K562 (cell line): ENCODE measurements at regions not wholly inside any gene's neighbourhood (a gene's known extent, or its start where the extent isn't known, plus 50 kb on each side); places are given as distances from the start of the nearest gene placed in this dataset.
A peak's percentile ranks its signal among the peaks of the same experiment; 100 is the strongest.

Experiments
- ATAC-seq: fragments of 200-7000 bp; cut with Tn5 transposase; 3 replicates; pipeline ENCODE4 v1.9.1; 2020; ENCODE audit warnings: moderate library complexity
- BruUV-seq: library from RNA; stranded (reverse); fragments of 400-500 nt; replicated peaks from 2 replicates; lab custom pipeline; 2021; lab: Mats Ljungman, UMichigan
- CTCF ChIA-PET: fragments of 300-600 bp; formaldehyde crosslinking; extraction: SDS; loops from one replicate; lab custom pipeline; 2021; ENCODE audit warnings: low intra/inter-chr PET ratio; lab: Yijun Ruan, JAX
- POLR2A ChIA-PET: fragments of 300-600, 350-650 bp; sonication (Branson Sonifier 250); formaldehyde crosslinking; extraction: SDS; loops from one replicate; lab custom pipeline; 2021; ENCODE audit warnings: antibody characterized with exemption, inconsistent platforms; lab: Yijun Ruan, JAX
- DNase-seq, 4 experiments: peaks; one replicate each; pipeline versions ENCODE4 v3.0.0 to v3.0.0-alpha.2; 2011 to 2018; ENCODE audit warnings: low spot score in 3 of 4, mixed read lengths in 3 of 4; ENCODE audit errors: extremely low read depth in 1 of 4
- FAIRE-seq: peaks from 2 replicates; lab custom pipeline; 2011; peaks lifted over from hg19 to GRCh38; lab: Jason Lieb, UNC
- H2AFZ ChIP-seq: 2 replicates; pipeline ENCODE4 v1.6.0; 2011; ENCODE audit warnings: low read depth, low read length, control low read depth, inconsistent platforms
- H3K27ac ChIP-seq: fragments of 200-600 bp; 3 replicates; pipeline ENCODE4 v1.8.0; 2011; ENCODE audit warnings: low read depth, mild to moderate bottlenecking, control low read depth, inconsistent platforms, low read length, moderate library complexity, mixed read lengths; ENCODE audit errors: extremely low read depth
- H3K27me3 ChIP-seq, 2 experiments: fragments of 300-600 bp in 1 of 2; 2 replicates in 1 of 2; 3 replicates in 1 of 2; pipeline versions ENCODE4 v1.6.0 to v1.8.0; 2011; ENCODE audit warnings: inconsistent platforms in 2 of 2, low read length in 2 of 2, mild to moderate bottlenecking in 1 of 2, mixed read lengths in 1 of 2, moderate library complexity in 1 of 2; ENCODE audit not compliant: control insufficient read depth in 2 of 2, insufficient read depth in 2 of 2
- H3K36me3 ChIP-seq: fragments of 300-600 bp; 3 replicates; pipeline ENCODE4 v1.8.0; 2011; ENCODE audit warnings: mild to moderate bottlenecking, low read length, inconsistent platforms; ENCODE audit not compliant: control insufficient read depth, insufficient read depth
- H3K4me1 ChIP-seq, 2 experiments: fragments of 200-600 bp in 1 of 2; replicated peaks in 1 of 2; 2 replicates in 1 of 2; 3 replicates in 1 of 2; pipeline versions ENCODE4 v1.5.1 to v1.8.0; 2011; ENCODE audit warnings: inconsistent platforms in 2 of 2, low read length in 2 of 2, mild to moderate bottlenecking in 1 of 2, mixed read lengths in 1 of 2, moderate library complexity in 1 of 2; ENCODE audit not compliant: control insufficient read depth in 2 of 2, insufficient read depth in 2 of 2
- H3K4me2 ChIP-seq: 2 replicates; pipeline ENCODE4 v1.6.1; 2011; ENCODE audit warnings: low read length, control low read depth, inconsistent platforms, mixed read lengths; ENCODE audit not compliant: insufficient read depth
- H3K4me3 ChIP-seq: fragments of 200-600 bp; sonication (generic), shearing (Covaris generic); 2 replicates; pipeline ENCODE4 v1.5.1; 2016; ENCODE audit warnings: control low read depth, inconsistent platforms
- H3K79me2 ChIP-seq: fragments of 200-600 bp; 3 replicates; pipeline ENCODE4 v1.8.0; 2011; ENCODE audit warnings: low read length, inconsistent platforms; ENCODE audit not compliant: control insufficient read depth, insufficient read depth
- H3K9ac ChIP-seq, 2 experiments: 2 replicates each; pipeline versions ENCODE4 v1.6.0 to v1.6.1; 2011; ENCODE audit warnings: low read depth in 2 of 2, low read length in 2 of 2, control low read depth in 1 of 2, inconsistent platforms in 1 of 2, mild to moderate bottlenecking in 1 of 2, mixed read lengths in 1 of 2; ENCODE audit not compliant: insufficient read depth in 1 of 2
- H3K9me1 ChIP-seq: one replicate; pipeline ENCODE4 v1.6.0; 2011; ENCODE audit warnings: inconsistent platforms, mild to moderate bottlenecking, low read length, moderate library complexity; ENCODE audit not compliant: control insufficient read depth, insufficient read depth
- H3K9me3 ChIP-seq: replicated peaks from 2 replicates; pipeline ENCODE4 v1.5.1; 2011; ENCODE audit warnings: low read depth, low read length, inconsistent platforms; ENCODE audit not compliant: control insufficient read depth, insufficient read depth
- H4K20me1 ChIP-seq: replicated peaks from 2 replicates; pipeline ENCODE4 v1.6.1; 2011; ENCODE audit warnings: low read length, inconsistent platforms, mixed read lengths; ENCODE audit not compliant: control insufficient read depth, insufficient read depth
- C11orf30 ChIP-seq: fragments of 450-650 bp; IDR thresholded peaks from 2 replicates; pipeline ENCODE4 v1.6.1; 2016; ENCODE audit warnings: low read depth, mild to moderate bottlenecking
- ZNF316 ChIP-seq: fragments of 450-650 bp; IDR thresholded peaks from 2 replicates; pipeline ENCODE4 v1.6.1; 2016
- in situ Hi-C: fragments of 300-500 bp; cut with MboI; formaldehyde crosslinking; loops from 4 replicates; pipeline ENCODE4 v1.15.0; 2018; ENCODE audit warnings: inconsistent platforms, mixed read lengths
- intact Hi-C: fragments of 100-400 bp; cut with micrococcal nuclease; formaldehyde crosslinking; loops from 2 replicates; pipeline ENCODE4 v1.14.2; 2022
- TF ChIP-seq, protein P1 (sequence below): fragments of 250-450 bp; sonication (Bioruptor Pico); IDR thresholded peaks from 2 replicates; pipeline ENCODE4 v1.5.0; 2021; ENCODE audit warnings: mild to moderate bottlenecking, borderline replicate concordance

DNA sequence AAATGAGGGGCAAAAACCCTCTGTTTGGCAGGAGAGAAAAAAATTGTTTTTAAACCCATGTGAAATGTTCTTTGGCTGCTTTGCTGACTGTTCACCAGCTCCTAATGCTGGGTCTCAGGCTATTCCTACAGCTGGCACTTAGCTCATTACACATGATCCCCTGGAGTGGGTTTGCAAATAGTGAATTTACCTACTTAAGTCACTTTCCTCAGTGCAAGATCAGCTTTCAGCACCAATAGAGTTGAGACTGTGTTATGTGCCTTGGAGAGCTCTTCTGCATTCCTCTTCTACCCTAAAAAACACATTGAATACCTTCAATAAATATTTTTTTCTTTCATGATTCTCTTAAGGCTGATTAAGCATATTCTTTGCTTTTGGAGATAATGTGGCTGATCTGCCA lies 58.4 kb upstream of the PRDM1 start:
- ChIA-PET POLR2A (interaction anchor here (0.7 kb wide), 1 partner anchor 10 kb away, joined by 3 read pairs; no protein-coding TSS in a partner anchor), CTCF (no interaction called here)
- Histone ChIP-seq H3K9ac (no peak overlapping the region), H3K79me2 (no peaks in the 10 kb centered on the region), H3K9me3 (no peaks in the 10 kb centered on the region; the same call in 1 of the 2 replicates), H4K20me1 (no peaks in the 10 kb centered on the region), H2AFZ (no peak overlapping the region), H3K27me3 (peaks cover 15 to 18% of the 10 kb centered on the region in 2 experiments; a peak in 4 of 5 replicates), H3K9me1 (no peaks in the 10 kb centered on the region), H3K4me1 (no peaks in the 10 kb centered on the region), H3K27ac (no peak overlapping the region), H3K36me3 (no peaks in the 10 kb centered on the region), H3K4me2 (no peak overlapping the region), H3K4me3 (no peak overlapping the region)
- intact Hi-C loops (no loop called here), in situ Hi-C loops (no loop called here)
- TF ChIP-seq ZNF316 (peak; percentile 30; the same call in 1 of the 2 replicates), C11orf30 (peak; percentile 23; the same call in 1 of the 2 replicates)
- TF ChIP-seq, protein P1, sequence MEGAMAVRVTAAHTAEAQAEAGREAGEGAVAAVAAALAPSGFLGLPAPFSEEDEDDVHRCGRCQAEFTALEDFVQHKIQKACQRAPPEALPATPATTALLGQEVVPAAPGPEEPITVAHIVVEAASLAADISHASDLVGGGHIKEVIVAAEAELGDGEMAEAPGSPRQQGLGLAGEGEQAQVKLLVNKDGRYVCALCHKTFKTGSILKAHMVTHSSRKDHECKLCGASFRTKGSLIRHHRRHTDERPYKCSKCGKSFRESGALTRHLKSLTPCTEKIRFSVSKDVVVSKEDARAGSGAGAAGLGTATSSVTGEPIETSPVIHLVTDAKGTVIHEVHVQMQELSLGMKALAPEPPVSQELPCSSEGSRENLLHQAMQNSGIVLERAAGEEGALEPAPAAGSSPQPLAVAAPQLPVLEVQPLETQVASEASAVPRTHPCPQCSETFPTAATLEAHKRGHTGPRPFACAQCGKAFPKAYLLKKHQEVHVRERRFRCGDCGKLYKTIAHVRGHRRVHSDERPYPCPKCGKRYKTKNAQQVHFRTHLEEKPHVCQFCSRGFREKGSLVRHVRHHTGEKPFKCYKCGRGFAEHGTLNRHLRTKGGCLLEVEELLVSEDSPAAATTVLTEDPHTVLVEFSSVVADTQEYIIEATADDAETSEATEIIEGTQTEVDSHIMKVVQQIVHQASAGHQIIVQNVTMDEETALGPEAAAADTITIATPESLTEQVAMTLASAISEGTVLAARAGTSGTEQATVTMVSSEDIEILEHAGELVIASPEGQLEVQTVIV (CRISPR knock-in tag) = no peak
- no peak for FAIRE-seq
- BruUV-seq = no TSS peak
- no peak for ATAC-seq
- DNase-seq = no peak
